ENCODE measurements at regions not wholly inside any gene's neighbourhood (a gene's known extent, or its start where the extent isn't known, plus 50 kb on each side); places are given as distances from the start of the nearest gene placed in this dataset.

GRCh38 chr5:179430193-179431175 is 85.2 kb upstream of the ADAMTS2 start:
- no peak for DNase-seq (ENCODE audit: low spot score)

- no peak for DNase-seq (ENCODE audit: low spot score)
These were observed 82.4 kb upstream of the ADAMTS2 start for GRCh38 chr5:179427676-179428056.

GRCh38 chr5:179427032-179427675 is 81.9 kb upstream of the ADAMTS2 start:
- no peak for DNase-seq (ENCODE audit: low spot score)

DNA sequence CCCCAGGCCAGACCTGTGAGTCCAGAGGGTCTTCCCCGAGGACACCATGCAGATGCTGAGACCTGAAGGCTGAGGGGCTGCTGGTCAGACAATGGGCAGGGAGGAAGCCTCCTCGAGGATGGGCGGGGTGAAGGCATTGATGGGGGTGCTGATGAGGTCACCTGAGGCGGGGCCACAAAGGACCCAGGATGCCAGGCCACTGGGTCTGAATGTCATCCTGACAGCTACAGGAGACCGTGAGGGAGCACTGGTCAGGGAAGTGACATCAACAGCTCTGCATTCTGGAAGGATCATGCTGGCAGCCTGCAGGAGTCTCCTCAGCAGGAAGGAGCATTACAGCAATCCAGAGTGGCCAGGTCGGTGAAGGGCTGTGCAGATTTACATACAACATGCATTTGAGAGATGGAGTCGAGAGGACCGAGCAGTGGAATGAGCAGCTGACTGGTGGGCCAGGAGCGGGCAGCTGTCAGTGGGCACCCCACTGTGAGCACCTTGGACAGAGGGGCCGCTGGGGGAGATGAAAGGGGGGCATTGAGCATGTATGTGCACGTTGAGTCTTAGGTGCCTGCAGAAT is 77.7 kb upstream of the ADAMTS2 start:
- no peak for DNase-seq (ENCODE audit: low spot score)

DNA sequence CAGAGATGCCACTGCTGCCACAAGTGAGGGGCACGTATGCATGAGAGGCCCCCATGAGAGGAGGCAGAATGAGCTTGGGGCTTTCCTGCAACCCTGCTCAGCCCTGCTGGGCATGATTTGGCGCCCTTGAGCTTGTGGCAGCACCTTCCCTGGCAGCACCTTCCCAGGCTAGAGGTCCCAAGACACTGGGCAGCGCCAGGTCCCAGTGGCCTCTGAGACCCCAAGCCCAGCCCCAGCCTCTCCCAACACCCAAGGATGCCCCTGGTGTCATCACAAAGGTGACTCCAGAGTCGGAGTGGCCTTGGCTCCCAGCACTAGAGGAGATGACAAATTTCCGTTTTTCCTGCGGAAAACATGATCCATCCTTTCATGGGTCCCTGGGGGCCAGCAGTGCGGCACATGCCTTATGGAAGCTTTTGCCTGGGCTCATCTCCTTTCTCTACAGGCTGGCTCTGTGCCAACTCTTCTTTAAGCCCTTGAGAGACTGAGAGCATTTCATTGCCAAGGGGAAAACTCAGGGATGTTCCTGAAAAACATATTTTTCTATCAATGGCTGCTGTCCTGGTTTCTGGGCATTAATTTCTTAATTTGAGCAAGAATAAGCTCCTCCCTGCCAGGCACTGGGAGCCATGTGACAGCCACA is 77.1 kb upstream of the ADAMTS2 start:
- peak; percentile 28 for DNase-seq (ENCODE audit: low spot score)

DNA sequence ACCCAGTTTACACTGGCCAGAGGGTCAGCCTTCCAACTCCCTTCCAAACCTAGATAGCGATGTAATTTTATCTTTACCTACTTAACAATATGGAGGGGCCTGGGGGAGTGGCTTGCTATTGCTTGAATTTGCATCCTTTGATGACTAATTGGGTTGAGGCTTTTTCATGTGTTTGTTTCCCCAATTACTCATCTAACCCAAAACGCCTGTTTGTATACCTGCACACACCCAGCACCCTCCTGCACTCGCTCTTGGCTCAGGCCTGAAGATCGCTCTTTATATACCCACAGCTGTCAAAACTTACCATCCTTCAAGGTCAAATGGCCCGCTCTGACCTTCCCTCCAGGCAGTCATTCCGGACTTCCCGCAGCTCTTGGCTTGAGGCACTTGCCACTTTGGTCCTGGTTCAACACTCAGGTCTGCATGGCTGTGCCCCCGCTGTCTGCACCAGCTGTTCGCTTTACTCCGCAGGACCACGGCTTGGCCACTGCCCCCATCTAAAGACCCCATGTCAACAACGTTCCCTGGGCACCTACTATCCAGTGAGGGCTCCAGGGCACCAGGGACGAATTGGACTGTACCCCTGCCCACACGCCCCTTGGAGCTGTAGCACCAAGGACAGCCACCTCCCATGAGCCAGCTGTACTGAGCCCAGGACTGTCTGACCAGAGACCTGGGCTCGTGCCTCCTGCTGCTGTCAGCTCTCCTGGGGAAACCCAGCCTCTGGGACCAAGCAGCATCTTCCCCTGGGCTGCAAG is 76.1 kb upstream of the ADAMTS2 start:
- no peak for DNase-seq (ENCODE audit: low spot score)

DNA sequence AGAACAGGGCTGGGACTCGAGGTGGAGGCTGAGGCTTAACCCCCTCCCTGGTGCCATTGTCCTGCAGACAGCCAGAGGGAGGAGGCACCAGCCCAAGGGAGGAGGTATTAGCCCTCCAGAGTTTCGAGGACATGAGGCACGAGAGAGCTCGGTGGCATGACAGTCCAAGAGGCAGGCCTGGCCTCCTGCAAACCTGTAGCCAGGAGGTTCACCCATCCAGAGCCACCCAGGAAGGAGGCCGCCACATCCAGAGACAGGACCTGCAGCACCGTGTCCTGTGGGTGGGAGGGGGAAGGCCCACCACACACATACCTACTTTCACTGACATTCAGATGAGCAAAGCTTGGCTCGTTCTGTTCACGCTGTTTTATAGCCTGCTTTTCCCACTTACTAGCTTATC is 75.2 kb upstream of the ADAMTS2 start:
- no peak for DNase-seq (ENCODE audit: low spot score)

DNA sequence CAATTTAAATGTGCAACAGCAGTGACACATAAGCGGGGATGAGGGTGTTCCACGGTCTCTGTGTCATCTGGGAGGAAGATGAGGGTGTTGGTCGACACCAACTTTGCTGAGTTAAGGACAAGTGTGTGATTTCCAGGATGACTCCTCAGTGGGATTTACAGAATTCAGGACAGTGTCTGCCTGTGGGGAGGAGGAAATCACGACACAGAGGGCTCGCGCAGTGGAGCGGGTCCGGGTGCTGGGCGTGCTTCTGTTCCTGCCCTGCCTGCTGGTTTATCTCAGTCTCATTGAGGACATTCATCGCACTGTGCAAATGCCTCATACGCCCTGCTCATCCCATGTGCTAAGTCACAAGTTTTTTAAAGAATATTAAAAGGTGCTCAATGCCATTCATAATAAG is 73.7 kb upstream of the ADAMTS2 start:
- no peak for DNase-seq (ENCODE audit: low spot score)

- DNase-seq (ENCODE audit: low spot score), result no peak
These were observed 72.4 kb upstream of the ADAMTS2 start for GRCh38 chr5:179417696-179418095.

GRCh38 chr5:179417016-179417415 is 71.8 kb upstream of the ADAMTS2 start:
- DNase-seq (ENCODE audit: low spot score), result no peak

- DNase-seq (ENCODE audit: low spot score), result no peak
These were observed 71.0 kb upstream of the ADAMTS2 start for GRCh38 chr5:179416114-179416822.

DNA sequence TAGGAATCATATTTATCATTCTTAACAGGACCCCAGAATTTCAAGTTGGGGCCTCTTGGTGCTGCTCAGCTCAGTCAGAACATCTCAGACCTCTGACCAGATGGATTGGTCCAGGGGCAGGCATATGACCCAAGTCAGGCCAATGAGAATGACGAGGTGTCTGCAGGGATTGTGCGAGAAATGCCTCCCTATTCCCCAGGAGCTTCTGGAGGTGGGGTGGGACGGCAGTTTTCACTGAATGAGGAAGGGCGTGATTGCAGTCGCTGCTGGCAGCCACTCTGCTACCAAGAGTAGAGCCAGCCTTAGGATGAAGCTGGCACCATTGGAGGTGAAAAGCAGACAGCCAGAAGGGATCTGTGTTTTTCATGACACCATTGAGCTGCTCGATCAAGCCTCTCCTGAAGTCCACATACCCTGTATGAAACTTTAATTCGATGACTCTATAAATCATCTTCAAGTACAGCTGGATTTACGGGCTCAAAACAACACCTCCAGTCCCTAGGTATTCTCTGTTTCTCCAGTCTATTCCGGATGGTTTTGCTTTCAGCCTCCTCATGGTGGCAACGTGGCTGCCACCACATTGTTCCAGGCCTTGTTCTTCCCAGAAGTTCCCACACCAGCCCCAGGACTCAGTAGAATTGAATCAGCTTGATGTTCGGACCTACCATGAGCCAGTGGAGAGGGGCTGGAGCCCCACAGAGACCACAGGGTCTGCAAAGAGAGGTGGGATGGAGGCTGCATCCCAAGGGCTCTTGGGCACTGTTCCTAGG is 70.2 kb upstream of the ADAMTS2 start:
- no peak for DNase-seq (ENCODE audit: low spot score)

GRCh38 chr5:179414459-179415261 is 69.4 kb upstream of the ADAMTS2 start:
- DNase-seq (ENCODE audit: low spot score), result peak; percentile 31

GRCh38 chr5:179413711-179414458 is 68.6 kb upstream of the ADAMTS2 start:
- no peak for DNase-seq (ENCODE audit: low spot score)

- no peak for DNase-seq (ENCODE audit: low spot score)
These were observed 67.9 kb upstream of the ADAMTS2 start for GRCh38 chr5:179413086-179413690.

GRCh38 chr5:179411161-179411841 is 66.0 kb upstream of the ADAMTS2 start:
- no peak for DNase-seq (ENCODE audit: low spot score)
